Activated naive CD4-positive, alpha-beta T cell treated with anti-CD3 and anti-CD28 coated beads, Interleukin-2, amount 50 U/mL, for 72 hours (primary cell): ENCODE measurements at regions not wholly inside any gene's neighbourhood (a gene's known extent, or its start where the extent isn't known, plus 50 kb on each side); places are given as distances from the start of the nearest gene placed in this dataset.

Source experiments
- ATAC-seq, 2 donors: fragments of 150-1000 bp; cut with Tn5 transposase; 2 replicates each; pipeline ENCODE4 v1.10.0; 2021; ENCODE audit warnings: mild to moderate bottlenecking in 2 of 2, moderate library complexity in 2 of 2
- DNase-seq, 2 donors: peaks; one replicate each; pipeline ENCODE4 v3.0.0; 2021 to 2022; ENCODE audit warnings: low spot score in 2 of 2
- H3K27ac Mint-ChIP-seq, 2 donors: one replicate each; pipeline ENCODE4 v1.8.0; 2022; ENCODE audit warnings: mild to moderate bottlenecking in 2 of 2, mixed read lengths in 2 of 2
- H3K36me3 Mint-ChIP-seq, 2 donors: one replicate each; pipeline ENCODE4 v1.8.0; 2022; ENCODE audit warnings: mixed read lengths in 2 of 2
- H3K9me3 Mint-ChIP-seq, 2 donors: one replicate each; pipeline ENCODE4 v1.8.0; 2022; ENCODE audit warnings: mixed read lengths in 2 of 2

DNA sequence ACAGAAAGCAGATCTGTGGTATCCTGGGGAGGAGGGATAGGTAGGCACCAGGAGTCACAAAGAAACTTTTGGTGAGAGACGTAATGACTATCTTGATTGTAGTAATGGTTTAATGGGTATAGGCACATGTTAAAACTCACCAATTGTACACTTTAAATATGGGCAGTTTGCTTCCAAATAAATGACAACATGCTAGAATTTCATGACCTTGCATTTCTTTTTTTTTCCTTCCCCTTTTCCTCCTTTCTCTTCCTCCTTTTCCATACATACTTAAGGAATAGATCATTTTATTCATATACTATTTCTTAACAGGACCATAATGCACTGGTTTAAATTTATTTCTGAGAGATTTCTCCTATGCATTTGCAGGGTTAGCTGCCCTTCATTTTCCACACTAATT, 341.8 kb downstream of the TMEM182 start:
- no peaks in the 10 kb centered on the region for H3K36me3 Mint-ChIP-seq
- DNase-seq, result no peak
- no peaks in the 10 kb centered on the region for H3K9me3 Mint-ChIP-seq
- H3K27ac Mint-ChIP-seq, result no peak overlapping the region
- no peak for ATAC-seq

DNA sequence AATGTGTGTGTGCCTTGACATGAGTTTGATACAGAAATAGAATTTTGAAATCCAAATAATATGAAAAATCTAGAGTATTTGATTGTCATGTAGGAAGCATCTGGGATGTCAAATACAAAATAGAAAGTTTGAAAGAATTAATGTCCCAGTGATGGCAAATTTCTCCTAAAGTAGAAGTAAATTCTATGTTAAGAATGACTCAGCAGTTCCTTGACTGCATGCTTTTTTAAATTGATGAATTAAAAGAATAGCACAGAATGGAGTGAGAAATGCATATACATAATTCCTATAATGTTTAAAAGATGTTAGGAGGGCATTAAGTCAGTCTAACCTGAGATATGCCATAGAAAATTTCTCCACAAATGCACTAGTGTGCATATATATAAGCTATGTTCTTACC, 357.5 kb downstream of the TMEM182 start:
- Mint-ChIP-seq H3K27ac (no peak overlapping the region), H3K9me3 (no peaks in the 10 kb centered on the region), H3K36me3 (no peaks in the 10 kb centered on the region)
- DNase-seq, result no peak
- ATAC-seq, result no peak

DNA sequence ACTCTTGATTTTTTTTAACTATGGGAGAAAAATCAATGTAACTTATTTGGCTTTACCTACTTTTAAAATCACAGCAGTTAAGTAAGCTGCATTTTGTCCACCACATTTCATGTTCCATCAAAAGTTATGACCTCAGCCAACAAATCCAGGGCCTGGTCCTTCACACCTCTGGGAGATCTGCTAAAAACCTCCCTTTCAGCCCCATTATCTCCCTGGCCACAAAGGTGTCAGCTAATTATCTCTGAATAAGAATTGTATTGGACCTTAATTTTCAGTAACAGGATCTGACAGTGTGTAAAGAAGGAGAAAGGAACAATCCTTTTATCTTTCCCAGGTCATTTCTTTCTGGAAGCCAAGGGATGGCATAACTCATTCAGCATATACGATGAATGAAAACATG, 359.3 kb downstream of the TMEM182 start:
- no peak overlapping the region for H3K27ac Mint-ChIP-seq
- ATAC-seq (no peak), DNase-seq (no peak)
- no peaks in the 10 kb centered on the region for H3K36me3 Mint-ChIP-seq
- no peaks in the 10 kb centered on the region for H3K9me3 Mint-ChIP-seq

DNA sequence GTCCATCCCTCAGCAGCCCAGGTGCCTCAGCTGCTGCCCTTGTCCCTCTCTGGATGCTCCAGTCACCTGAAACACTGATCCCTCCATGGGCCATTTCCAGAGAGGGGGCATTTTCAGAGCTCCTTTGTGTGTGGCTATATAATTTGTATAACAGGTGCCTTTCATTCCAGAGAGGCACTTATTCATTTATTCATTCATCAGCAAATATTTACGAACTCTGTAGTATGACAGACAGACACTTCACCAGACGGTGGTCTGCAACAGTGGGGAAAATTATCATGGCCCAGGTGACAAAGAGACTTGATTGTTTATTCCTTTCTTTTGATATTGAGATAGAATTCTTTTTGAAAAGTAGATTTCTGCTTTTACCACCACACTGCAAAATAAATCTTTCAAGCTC, 361.7 kb downstream of the TMEM182 start:
- no peak for DNase-seq
- Mint-ChIP-seq H3K36me3 (no peaks in the 10 kb centered on the region), H3K27ac (no peak overlapping the region), H3K9me3 (no peaks in the 10 kb centered on the region)
- no peak for ATAC-seq

DNA sequence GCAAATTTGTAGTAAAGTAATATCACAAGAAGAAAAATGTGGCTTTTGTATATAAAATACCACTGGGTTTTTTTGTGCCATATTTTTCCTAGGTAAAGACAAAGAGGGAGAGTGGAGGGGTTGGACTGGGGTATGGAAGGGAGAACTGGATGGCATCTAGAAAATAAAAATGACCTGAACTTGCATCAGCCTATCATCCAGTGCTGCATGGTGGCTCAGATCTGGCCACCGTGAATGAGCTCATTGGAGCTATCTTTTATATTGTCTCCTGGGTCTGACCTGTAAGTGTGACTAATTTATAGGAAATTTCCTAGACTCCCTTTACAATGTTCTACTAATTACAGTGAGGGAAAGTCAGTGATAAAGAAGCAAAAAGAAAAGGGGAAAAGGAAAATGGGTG, 369.0 kb downstream of the TMEM182 start:
- no peak overlapping the region for H3K27ac Mint-ChIP-seq
- peaks cover 8 to 9% of the 10 kb centered on the region in 2 donors for H3K9me3 Mint-ChIP-seq
- no peak for ATAC-seq
- no peak for DNase-seq
- no peaks in the 10 kb centered on the region for H3K36me3 Mint-ChIP-seq

DNA sequence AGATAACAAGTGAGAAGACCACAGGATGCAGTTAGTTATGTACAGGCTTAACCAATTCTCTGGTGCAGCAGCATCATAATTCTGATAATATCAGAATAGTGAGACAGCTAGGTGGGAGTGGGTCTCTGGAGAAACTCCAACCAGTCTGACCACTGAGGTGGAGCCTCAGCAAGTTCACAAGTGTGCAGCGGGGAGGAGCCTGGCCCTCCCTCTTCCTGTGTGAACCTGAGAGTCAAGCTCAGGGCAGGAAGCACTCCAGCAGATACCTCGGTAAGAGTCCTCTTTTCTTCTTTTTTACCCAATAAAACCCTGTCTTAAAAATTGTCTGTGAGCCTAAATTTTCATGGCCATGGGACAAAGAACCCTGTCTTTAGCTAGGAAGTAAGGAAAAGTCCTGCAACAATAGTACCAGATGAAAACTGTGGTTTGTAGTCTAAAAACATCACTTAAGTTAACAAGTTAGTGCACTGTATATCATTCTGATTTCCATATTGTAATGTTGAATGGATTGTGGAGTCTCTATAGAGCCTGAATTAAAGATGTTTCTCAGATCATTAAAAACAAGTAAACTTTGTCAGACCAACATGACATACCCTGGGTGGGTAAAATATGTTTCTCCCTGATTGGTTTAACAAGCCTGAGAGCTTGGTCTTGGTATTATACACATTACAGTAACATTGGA, 370.8 kb downstream of the TMEM182 start:
- Mint-ChIP-seq H3K36me3 (no peaks in the 10 kb centered on the region), H3K27ac (no peak overlapping the region), H3K9me3 (peaks cover 8 to 9% of the 10 kb centered on the region in 2 donors)
- DNase-seq (no peak), ATAC-seq (no peak)

DNA sequence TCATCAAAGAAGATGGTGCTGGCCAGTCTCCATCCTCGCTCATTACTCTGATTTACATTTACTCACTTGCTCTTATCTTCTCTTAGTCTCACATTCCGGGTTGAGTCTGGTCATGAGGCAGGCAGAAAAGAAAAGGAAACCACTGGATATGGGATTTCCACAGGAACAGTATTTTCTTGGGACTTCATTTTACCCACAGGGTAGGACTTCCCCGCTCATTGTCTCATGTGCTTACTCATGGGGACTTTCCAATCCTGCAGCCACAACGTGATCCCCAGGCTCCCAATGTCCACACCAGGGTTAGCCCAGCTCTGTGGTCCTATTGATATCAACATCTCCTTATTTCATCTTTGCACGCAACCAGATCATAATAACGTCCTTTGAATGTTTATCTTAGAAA, 373.8 kb downstream of the TMEM182 start:
- Mint-ChIP-seq H3K36me3 (no peaks in the 10 kb centered on the region), H3K9me3 (peaks cover 11 to 15% of the 10 kb centered on the region in 2 donors), H3K27ac (no peak overlapping the region)
- no peak for ATAC-seq
- no peak for DNase-seq

DNA sequence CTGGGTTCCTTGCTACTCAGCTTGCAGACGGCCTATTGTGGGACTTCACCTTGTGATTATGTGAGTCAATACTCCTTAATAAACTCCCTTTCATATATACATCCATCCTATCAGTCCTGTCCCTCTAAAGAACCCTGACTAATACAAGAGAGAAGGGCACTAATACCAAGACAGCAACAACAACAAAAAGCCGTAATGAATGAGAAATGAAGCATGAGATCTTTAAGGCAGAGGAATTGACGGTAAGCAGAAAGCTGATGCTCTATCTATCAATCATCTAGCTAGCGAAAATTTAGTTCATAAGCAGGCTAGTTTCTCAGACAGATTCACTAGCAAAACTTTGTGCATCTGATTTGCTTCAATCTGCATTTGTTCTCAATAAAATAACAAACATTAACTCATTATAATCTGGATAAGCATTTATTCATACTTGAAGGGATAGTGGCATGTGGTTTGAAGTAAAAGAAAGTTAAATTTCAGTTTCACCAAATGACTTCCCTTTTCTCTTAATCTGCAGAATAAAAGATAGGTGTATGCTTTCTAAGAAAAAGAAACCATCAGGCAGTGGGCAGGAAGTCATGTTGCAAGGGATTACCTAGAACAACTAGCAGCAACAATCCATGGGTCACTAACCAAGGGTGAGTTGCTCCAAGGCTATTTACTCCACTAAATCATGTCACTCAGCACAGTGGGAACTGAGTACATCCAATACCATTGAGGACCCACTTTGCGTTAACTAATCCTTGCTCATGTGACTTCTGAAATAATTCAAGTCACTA, 376.5 kb downstream of the TMEM182 start:
- no peak for DNase-seq
- Mint-ChIP-seq H3K27ac (no peak overlapping the region), H3K36me3 (no peaks in the 10 kb centered on the region), H3K9me3 (peaks cover 13 to 21% of the 10 kb centered on the region in 2 donors)
- ATAC-seq, result no peak

DNA sequence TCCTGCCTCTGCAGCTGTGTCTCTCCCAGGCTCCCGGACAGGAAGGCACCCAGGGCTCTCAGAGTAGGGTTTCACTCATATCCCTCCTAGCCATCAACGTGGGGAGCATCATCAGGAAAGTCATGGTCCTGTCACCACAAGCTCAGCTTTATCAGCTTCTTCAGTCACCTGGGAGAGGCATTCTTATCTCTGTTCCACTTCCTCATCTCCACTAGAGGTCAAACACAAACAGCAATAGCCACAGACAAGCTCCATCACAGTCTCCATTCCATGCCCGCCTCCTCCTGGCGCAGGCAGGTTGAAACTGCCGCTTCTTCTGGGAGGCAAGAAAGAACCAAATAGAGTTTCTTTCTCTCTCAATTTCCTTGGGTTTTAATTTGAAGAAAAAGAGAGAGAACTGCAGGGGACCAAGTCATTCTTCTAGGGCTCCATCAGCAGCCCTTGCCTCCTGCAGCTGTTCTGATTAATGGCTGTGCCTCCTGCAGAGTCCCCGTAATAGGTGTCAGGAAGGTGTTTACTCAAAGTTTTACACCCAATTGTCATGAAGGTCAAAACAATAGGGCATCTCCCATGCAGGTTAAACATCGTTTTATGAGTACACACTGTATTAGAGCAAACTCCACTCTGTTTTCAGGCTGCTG, 377.9 kb downstream of the TMEM182 start:
- Mint-ChIP-seq H3K36me3 (no peaks in the 10 kb centered on the region), H3K27ac (no peak overlapping the region), H3K9me3 (peaks cover 13 to 21% of the 10 kb centered on the region in 2 donors)
- ATAC-seq, result no peak
- no peak for DNase-seq

DNA sequence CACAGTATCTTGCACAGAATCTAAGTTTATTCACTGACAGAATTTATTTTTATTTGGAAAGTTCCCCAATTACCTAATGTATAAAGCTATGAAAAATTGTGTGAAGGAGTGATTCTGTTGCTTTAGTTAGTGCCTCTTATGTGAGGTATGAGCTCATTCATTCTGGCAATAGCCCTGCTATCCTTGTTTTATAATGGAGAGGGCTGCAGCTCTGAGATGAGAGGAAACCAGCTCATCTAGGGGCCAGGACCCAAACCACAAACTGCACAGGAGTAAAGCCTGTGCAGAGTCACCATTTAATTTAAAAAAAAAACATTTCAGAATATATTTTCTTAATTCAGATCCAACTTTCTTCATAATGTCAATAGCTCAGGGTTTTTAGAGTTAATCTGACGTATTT, 383.0 kb downstream of the TMEM182 start:
- no peak for ATAC-seq
- Mint-ChIP-seq H3K9me3 (peaks cover 6 to 16% of the 10 kb centered on the region in 2 donors), H3K27ac (no peak overlapping the region), H3K36me3 (no peaks in the 10 kb centered on the region)
- DNase-seq, result no peak

DNA sequence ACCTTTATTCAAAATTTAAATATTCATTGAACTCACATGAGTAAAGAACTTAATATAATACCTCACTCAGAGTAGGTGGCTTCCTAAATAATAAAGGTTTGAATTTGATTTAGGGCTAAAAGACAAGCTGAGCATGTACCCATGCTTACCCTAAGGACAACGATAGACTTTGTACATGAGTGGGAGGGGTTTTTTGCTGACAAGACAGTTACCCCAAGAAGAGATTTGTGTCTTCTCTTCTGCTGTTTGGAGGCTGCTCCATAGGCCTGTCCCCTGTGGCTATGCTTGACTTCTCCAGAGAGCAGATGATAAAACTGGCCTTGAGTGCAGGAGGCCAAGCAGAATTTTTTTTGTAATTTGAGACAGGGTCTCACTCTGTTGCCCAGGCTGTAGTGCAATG, 383.9 kb downstream of the TMEM182 start:
- no peak for DNase-seq
- Mint-ChIP-seq H3K9me3 (peaks cover 6 to 10% of the 10 kb centered on the region in 2 donors), H3K36me3 (no peaks in the 10 kb centered on the region), H3K27ac (no peak overlapping the region)
- ATAC-seq, result no peak

DNA sequence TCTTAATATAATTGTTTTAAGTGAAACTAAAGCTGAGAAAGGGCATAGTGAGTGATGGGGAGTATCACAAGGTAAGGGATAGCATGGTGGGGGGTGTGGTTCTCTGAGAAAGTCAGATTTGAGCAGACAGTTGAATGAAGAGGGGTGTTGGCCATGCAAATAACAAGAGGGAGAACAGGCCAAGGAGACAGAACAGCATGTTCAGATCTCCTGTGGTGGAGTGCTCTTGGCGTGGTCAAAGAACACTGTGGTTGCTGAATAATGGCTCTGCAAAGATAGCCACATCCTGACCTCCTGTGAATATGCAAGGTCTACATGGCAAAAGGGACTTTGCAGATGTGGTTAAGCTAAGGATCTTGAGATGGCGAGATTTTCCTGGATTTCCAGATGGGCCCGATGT, 389.2 kb downstream of the TMEM182 start:
- ATAC-seq, result no peak
- DNase-seq, result no peak
- Mint-ChIP-seq H3K27ac (no peak overlapping the region), H3K36me3 (no peaks in the 10 kb centered on the region), H3K9me3 (peaks cover 0 to 6% of the 10 kb centered on the region in 2 donors)

DNA sequence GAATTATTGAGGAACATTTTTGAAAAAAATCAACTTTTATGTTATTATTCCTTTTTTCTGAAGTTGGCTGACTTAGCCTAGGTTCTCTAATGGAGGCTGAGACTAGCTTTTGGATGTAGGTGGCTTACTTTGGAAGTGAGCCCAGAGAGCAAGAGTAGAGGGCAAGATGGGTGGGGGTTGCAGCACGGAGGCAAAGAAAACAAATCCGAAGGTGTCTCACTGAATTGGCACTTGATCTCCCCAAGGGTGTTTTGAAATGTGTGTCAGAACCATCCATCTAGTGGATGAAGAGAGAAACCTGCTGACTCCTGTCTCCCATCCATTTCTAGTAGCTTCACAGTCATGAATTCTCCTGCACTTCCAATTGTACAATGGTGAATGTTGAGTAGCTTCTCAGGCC, 390.7 kb downstream of the TMEM182 start:
- Mint-ChIP-seq H3K36me3 (no peaks in the 10 kb centered on the region), H3K27ac (no peak overlapping the region), H3K9me3 (peaks cover 0 to 6% of the 10 kb centered on the region in 2 donors)
- DNase-seq (no peak), ATAC-seq (no peak)

DNA sequence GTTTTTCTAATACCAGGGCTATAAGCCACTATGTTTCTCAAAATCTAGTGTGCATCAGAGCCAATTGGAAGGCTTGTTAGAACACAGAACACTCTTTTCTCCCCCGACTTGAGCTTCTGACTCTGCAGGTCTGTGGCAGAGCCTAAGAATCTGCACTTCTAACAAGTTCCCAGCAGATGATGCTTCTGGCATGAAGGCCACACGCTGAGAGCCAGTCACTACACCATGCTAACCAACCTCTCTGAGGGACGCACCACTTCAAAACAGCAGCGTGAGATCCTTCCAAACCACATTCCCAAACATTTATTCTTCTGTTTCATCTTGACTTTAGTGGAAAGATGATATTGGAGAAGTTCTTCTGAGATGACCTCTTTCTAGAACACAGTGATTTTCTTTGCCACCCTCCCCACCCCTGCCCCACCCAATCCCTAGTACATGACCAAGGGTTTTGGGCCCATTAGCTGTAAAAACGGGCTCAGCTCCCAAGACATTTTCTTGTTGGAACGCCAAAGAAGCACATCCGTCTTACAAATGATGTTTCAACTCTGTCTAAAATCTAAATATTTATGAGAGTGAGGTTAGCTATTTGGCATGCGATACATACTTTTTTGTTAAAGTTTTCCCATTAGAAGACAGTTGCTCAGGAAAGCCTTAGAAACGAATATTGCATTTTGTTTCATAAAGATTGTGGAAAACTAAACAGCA, 391.9 kb downstream of the TMEM182 start:
- H3K9me3 Mint-ChIP-seq, result peaks cover 0 to 6% of the 10 kb centered on the region in 2 donors
- ATAC-seq (no peak), DNase-seq (no peak)
- H3K27ac Mint-ChIP-seq, result no peak overlapping the region
- no peaks in the 10 kb centered on the region for H3K36me3 Mint-ChIP-seq

DNA sequence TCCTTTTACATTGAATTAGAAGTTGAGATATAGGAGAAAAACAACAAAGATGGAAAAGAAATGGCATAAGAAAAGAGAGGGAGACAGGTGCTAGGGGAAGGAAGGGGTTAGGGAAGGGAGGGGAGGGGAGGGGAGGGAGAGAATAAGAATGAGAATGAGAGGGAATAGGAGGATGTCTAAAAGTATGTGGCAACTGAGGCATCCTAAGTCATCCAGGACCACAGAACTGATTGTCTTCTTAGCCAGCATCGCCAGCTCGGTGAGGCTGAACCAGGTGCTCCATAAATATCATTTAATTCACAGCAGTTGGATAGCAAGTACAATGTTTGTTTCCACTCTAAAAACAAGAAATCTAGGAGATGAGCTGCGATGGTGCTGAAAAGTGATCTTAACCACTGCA, 393.5 kb downstream of the TMEM182 start:
- Mint-ChIP-seq H3K9me3 (peaks cover 0 to 6% of the 10 kb centered on the region in 2 donors), H3K27ac (no peak overlapping the region), H3K36me3 (no peaks in the 10 kb centered on the region)
- ATAC-seq (no peak), DNase-seq (no peak)

DNA sequence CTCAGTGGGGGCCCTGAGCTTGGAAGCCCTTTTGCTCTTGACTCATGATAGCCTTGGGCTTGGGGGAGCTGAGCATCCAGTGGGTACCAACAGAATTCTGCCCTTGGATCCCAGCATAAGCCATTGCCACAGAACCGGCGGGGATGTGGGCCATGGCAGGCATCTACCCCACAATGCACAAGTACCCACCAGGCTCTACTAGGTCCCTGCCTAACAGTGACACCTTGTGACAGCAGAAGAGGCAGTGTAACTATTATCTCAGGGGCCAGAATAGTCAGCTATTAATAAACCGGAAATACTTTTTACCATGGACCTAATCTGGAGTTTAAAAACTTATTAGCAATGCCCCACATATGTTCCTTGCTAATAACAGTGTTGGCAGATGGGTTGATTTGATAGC, 397.2 kb downstream of the TMEM182 start:
- no peak for ATAC-seq
- H3K9me3 Mint-ChIP-seq, result no peaks in the 10 kb centered on the region

More for the DNA sequence above, 397.2 kb downstream of the TMEM182 start:
- DNase-seq, result no peak
- Mint-ChIP-seq H3K27ac (no peak overlapping the region), H3K36me3 (no peaks in the 10 kb centered on the region)
